CMK (cell line): ENCODE measurements at regions not wholly inside any gene's neighbourhood (a gene's known extent, or its start where the extent isn't known, plus 50 kb on each side); places are given as distances from the start of the nearest gene placed in this dataset.
A peak's percentile ranks its signal among the peaks of the same experiment; 100 is the strongest.

Source experiments
- DNase-seq: peaks from one replicate; pipeline ENCODE4 v3.0.0-alpha.2; 2010; ENCODE audit warnings: low read depth

DNA sequence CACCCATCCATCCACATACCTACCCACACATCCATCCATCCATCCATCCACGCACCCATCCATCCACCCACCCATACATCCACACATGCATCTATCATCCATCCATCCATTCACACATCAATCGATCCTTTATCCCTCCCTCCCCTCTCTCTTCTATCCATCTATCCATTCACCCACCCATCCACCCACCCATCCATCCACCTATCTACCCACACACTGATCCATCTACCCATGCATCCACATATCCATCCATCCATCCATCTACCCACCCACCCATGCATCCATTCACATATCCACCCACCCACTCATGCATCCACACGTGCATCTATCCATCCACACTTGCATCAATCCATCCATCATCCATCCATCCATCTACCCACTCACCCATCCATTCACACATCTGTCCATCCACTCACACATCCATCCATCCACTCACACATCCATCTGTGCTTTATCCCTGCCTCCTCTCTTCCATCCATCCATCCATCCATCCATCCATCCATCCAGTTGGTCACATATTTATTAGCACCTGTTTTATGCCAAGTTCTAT, 366.1 kb downstream of the CTTN start:
- DNase-seq = no peak

DNA sequence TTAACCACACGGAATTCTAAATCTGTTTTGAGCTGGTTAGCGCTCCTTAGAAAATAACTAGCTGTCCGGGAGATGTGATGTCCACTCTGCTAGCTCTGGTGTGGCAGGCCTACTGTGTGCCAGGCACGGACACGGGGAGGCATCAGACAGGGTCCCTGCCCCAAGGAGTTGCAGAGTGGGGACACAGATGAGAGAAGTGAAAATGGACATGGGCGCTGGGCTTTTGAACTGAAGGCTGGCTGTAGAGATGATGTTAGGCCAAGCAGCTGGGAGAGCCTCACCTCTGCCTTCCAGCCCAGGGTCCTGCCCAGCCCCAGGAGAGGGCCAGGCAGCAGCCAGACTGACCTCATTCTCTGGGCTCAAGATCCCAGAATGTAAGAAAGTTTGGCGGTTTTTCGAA, 368.6 kb downstream of the CTTN start:
- DNase-seq = no peak

DNA sequence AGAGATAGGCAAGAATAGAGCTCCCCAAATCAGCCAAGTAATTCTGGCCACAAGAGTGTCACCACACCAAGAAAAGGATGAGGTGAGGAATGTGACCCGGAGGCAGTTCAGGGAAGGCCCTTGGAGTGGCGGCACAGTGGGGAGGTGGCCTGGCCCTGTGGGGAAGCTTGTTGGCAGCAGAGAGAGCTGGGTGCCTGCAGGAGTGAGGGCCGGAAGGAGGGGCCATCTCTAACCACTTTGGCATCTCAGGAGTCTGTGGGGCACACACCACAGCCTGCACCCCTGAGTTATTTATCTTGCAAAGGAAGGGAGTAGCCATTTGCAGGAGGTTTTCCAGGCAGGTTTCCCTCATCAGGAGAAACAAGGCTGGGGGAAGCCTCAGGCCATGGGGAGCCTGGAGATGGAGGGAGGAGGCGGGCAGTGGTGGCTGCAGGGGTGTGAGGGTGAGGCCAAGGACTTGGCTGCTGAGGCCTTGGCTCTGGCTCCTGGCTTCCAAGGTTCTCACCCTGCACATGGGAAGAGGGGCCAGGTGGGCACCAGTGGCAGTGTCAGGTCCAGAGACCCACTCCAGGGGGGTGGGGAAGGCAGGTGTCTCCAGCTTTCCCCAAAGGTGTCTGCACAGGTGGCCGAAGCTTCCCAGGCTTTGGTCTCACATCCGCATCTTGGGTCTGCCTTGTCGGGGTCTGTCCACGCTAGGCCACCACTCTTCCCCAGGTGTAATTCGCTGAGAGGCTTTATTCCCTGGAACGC, 370.2 kb downstream of the CTTN start:
- no peak for DNase-seq

DNA sequence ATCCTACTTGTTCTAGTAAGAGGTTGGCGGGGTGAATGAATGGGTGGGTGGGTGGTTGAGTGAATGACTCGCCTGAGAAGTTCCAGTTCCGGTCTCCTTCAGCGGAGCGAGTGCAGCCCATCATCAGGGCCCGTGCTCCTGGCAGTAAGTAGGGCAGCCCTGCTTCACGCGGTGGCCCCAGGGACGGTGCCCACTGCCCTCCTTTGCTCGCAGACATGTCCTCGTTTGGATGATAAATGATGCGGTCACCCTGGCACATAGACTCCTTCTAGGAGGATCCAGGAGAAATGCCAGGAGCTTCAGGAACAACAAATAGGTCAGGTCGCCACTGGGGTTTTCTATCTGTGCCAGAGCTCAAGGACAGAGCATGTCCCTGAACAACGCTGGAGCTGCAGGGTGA, 370.8 kb downstream of the CTTN start:
- no peak for DNase-seq

DNA sequence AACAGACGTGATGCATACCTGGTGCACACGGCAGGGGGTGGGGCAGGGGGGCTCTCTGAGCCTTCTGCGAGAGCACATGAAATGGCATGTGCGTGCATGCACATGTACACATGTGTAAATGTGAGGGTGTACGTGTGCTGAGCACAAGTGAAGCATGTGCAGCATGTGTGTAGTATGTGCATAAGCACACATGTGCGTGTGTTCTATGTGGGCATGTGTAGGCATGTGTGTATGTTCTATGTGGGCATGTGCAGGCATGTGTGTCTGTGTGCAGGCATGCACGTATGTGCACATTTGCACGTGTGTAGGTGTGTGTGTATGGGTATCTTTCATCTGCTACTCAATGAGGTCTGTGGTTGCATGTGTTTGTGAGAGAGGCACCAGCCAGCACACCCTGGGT, 371.2 kb downstream of the CTTN start:
- DNase-seq = no peak

DNA sequence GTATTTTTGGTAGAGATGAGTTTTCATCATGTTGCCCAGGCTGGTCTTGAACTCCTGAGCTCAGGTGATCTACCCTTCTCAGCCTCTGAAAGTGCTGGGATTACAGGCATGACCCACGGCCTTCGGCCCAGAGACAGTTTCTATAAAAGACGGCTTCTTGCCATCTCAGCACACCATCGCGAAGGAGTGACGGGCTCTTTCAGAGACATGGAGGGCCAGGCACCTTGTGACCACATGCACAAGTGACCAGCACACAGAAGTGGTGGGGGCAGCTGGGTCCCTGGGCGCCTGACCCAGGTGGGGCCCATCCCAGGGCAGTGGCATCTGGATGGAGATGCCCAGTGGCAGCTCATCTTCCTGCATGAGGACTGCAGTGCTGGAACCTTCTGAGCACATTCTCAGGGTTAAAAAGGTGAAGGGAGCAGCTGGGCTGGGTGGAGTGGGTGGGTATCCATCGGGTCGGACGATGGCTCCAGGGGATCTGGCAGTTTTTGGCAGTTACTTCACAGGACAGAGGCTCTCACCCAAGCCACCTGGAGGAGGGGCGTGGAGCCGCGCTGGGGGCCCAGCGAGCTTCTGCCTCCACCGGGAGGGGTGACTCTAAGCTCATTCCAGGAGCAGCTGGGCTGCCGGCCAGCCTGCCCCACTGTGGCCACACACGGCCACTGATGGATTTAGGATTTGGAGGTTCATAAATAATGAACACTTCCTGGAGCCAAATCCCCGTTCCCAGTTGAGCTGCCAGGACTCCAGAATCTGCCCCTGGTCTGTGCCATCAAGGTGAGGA, 373.0 kb downstream of the CTTN start:
- no peak for DNase-seq

DNA sequence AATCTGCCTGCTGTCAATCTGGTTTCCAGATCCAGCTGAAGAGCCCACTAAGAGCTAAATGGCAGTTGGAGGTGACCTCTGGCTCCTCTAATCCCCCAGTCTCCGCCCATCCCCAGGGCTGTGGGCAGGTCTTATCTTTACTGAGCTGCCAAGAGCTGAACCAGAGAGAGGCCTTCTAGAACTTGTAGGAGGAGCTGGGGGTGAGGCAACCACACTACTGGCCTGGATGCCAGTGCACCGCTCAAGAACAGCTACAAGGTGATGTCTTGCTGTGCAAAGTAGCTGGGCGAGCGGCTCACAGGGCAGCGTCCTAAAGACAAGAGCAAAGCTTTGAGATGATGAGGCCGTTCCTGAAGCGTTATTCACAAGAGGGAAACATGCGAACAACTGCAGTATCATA, 374.6 kb downstream of the CTTN start:
- no peak for DNase-seq

DNA sequence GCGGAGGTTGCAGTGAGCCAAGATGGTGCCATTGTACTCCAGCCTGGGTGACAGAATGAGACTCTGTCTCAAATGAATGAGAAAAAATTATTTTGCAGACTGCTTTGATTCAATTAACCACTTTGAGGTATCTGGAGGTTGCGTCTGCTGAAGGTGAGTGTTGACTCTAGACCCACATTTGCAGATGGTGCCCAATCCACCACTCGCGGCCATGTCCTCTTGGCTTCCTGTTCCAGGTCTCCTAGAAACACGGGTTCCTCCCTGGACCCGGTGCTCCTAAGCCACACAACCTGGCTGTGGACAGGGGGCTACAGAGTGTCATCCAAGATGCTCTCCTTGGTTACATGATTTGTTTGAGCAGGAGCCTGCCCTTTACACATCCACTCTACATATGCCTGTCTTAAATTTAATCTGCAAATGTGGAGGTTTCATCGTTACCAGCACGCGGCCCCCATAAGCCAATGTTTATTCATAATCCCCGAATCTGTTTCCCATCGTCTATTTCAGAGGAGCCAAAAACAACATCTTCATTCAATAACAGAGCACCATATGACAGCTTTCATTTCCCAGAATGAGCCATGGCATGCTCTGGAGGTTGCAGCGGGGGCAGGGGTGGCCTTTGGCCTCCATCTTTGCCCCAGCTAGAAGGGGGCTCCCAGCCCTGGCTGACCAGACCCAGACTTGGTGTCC, 377.2 kb downstream of the CTTN start:
- DNase-seq = no peak

DNA sequence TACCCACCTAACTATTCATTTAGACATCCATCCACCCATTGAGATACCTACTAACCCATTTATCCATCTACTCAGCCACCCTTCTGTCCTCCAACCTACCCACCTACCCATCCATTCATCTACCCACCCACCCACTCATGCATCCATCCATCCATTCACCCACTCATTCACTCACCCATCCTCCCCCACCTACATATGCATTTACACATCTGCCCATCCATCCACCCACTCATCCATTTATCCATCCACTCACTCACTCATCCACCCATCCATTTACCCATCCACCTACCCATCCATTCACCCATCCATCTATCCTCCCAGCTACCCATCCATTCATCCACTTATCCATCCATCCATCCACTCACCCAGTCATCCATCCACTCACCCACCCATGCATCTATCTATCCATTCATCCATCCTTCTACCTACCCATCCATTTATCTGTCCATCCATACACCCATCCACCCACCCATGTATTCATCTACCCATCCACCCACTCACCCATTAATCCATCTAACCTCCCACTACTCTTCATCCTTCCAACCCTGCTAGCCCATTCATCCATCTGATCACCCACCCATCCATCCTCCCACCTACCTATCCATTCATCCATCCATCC, 378.7 kb downstream of the CTTN start:
- DNase-seq = no peak

DNA sequence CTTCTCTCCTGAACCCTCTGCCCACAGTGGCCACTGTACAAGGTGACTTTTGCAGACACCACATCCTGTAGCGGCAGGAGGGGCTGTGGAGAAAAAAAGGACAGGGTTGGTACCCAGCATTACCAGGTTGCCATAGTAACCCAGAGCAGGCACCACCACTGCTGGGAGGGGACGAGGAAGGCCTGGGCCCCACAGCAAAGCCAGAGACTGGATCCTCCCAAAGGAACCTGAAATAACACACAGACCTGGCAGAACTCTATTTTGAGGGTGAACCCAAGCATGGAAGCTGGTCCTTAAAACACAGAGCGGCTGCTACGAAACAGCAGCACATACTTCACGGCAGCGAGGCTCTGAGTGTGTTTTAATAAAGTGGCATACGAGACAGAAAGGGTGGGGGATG, 380.6 kb downstream of the CTTN start:
- no peak for DNase-seq

DNA sequence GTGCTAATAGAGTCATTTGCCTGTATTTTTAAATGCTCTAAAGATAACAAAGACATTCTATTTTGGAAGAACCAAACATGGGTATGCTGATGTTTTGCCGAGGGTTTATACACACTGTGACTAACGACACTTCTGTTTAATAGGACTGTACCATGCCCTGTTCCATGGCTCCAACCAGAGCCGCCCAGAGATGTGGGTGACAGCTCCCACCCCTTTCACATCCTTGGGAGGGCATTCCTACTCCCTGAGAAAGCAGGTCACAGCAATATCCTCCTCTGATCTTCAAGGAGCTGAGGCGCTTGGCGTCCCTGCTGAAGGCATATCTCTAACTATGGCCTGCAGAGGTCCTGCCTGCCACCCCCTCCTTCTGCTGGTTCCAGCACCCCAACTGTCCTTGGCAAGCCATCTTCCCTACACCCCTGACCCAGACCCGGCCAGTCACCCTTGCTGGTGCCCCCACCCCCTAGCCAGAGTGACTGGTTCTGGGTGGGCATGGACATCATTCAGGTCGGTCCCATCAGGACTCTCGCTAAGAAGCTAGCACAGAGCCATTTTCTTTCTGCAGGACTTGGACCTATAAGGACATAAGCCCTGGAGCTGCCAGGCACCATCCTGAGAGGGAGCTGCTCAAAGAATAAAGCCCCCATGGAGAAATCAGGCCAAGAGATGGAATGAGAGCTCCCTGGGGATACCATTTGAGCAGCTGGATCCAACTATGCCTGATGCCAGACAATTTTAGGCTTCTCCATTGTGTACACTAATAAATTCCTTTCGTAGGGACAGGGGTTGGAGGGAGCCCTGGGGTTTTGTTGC, 381.3 kb downstream of the CTTN start:
- DNase-seq = no peak

DNA sequence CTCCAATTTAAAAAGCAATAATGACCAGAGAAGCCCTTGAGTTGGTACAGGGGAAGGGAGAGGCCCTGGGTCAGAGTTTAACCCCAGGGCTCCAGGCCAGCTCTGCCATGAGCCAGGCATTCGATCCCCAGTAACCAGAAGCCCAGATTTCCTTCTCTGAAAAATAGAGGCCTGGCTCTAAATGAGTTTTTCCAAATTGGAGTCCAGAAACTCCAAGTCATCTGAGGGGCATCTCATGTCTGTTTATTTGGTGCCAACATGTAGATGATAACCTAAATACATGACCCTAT, 381.9 kb downstream of the CTTN start:
- DNase-seq = no peak

DNA sequence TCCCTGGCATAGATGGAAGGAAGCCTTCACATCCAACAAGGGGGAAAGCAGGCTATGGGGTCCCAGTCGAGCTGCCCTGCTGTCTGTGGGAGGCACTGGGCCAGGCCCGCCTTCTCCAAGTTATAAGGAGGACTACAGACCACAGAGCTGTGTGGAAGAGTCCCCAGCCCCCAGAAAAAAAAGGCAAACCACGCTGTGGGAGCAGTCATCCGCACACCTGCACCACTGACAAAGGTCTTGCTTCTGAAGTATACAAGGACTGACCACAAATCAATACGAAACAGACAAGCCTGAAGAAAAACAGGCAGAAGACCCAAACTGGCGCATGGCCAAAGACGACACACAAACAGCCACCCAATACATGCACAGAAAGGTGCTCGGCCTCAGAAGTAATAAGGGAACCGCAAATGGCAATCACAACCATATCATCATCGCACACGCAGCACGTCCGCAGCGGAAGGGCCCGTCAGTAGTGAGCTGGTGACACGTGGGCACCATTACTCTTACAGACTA, 384.1 kb downstream of the CTTN start:
- DNase-seq = peak; percentile 34

DNA sequence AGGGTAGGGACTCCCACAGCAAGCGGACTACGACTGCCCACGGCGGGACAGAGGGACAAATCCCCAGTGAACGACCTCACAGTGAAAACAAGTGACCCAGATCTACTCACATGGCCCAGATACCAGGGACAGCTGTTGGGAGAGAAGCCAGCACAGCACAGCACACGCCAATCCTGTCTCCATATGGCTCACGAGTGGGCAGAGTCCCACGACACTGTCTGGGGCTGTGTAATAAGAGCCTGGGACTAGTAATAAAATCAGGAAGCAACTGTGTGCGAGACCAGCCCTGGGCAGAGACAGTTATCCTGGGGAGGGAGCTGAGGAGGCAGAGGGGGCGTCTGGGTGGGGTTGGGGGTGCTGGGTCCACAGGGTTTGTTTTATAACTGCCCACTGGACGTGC, 385.0 kb downstream of the CTTN start:
- DNase-seq = no peak

DNA sequence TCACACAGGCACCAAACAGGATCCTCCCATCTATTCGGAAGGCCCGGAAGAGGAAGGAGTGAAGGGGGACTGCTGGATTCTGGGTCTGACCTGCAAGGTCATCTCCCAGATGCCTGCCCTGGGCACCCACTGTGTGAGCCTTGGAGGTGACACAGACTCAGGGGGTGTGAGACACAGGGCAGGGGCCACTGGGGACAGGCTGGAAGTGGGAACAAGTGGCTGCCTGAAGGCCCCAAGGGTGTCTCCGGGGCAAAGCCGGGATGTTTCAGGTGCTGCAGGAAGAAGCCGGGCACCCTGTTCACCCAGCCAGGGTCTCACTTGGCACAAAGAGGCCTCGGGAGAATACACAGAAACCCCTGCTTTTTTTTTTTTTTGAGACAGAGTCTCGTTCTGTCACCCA, 385.5 kb downstream of the CTTN start:
- no peak for DNase-seq

DNA sequence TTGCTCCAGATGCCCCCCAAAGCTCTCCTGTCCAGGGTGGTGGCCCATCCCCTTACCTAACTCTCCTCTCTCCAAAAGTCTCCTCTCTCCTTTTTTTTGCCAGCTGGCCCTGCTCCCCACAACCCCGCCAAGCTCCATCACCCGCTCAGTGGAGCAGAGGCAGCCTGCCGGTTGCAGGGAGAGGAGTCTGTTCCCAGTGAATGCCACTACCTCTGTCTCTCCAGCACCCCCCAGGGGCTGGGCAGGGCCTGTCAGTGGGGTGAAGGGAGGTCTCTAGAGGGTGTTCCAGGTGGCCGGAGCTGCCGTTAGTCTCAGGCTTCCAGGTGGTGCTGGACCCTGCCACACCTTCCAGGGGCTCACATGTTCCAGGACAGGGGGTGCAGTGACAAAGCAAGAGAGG, 387.0 kb downstream of the CTTN start:
- DNase-seq = no peak

DNA sequence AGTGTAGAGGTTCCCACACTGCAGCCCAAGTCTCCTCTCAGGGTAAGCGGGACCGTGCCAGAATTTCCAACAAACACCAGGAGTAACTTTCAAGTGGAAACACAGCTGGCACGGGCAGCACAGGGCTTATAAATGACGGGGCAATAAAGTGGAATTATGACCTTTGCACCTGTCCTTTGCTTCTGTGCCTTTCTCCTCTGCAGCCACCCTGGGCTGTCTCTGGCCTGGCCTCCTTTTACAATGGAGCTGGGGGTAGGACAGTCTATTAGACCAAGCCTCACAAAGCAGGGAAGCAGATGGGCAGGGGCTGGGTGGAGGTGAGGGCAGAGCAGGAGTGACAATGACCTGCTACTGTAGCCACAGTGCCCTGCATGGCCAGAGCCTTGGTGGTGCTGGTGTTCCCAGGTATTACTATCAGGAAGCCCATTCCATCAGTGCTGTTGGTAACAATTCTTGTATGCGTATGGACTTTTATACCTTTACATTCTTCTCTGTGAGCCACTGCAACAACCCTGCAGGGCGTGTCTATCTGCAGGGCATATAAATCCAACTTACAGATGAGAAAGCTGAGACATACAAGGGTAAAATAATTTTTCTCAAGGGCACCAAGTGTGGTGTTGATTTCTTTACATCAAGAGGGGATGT, 387.8 kb downstream of the CTTN start:
- DNase-seq = no peak

DNA sequence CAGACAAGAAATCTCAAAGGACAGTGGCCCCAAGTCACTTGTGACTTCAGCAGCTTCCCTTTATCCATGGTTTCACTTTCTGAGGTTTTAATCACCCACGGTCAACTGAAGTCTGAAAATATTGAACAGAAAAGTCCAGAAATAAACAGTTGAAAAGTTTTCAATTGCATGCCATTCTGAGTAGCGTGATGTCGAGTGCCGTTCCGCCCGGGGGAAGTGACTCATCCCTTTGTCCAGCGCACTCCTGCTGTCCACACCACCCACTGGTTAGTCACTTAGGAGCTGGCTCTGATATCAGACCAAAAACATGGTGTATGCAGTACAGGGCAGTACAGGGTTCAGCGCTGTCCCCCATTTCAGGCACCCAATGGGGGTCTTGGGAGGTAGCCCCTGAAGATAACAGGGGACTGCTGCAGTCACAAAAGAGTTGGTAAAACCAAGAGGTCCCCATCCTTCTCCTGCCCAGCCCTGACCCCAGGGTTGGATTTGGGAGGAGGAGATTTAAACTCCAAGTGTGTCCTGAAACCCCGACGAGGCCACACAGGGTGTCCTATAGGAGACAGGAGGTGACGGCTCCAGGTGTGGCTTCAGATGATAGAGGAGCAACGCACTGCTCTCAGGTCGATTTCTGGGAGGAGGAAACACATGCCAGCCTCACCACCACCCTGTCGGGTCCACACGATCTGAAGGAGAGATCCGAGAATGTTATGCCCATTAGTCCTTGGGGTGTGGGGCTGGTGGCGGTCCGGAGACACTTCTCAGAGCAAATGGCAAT, 390.1 kb downstream of the CTTN start:
- no peak for DNase-seq

DNA sequence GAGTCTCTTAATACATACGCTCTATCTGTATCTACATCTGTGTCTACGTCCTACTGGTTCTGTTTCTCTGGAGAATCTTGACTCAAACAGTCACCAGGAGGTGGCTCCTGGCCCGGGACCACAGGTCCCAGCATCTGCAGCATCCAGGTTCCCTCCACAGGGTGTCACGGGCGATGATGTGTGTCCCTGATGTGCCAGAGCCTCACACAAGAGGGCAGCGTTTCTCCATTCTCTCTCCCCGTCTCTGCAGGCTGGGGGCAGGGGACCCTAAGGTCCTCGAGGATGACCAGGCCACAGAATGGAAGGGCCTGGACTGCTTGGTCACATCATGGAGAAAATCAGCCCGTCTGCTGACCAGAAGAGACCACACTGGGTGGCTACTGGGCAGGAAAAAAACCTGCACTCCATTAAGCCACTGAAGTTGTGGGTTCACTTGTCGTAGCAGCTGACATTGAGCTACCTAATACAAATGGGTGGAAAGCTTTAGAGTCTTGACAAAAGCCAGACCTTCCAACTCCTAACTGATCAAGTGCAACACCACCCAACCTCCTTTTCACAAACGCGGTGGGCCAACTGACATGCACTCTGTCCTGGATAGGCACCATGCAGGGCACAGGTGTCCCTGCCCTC, 392.5 kb downstream of the CTTN start:
- DNase-seq = no peak
